IMR-90 (cell line): ENCODE measurements at regions not wholly inside any gene's neighbourhood (a gene's known extent, or its start where the extent isn't known, plus 50 kb on each side); places are given as distances from the start of the nearest gene placed in this dataset.

ENCODE experiments used
- ATAC-seq: fragments of 200-7000 bp; cut with Tn5 transposase; 2 replicates; pipeline ENCODE4 v1.9.1; 2020; ENCODE audit warnings: low read depth, mild to moderate bottlenecking, moderate library complexity
- BruUV-seq: library from RNA; stranded (reverse); fragments of 400-500 nt; replicated peaks from 2 replicates; lab custom pipeline; 2021; lab: Mats Ljungman, UMichigan
- CTCF ChIA-PET: fragments of 300-600 bp; formaldehyde crosslinking; extraction: SDS; loops from one replicate; lab custom pipeline; 2021; ENCODE audit warnings: antibody characterized with exemption; lab: Yijun Ruan, JAX
- POLR2A ChIA-PET: fragments of 300-600 bp; sonication (Branson Sonifier 250); formaldehyde crosslinking; loops from one replicate; lab custom pipeline; 2022; ENCODE audit warnings: antibody characterized with exemption; ENCODE audit not compliant: unreplicated experiment; lab: Charles Lee
- DNase-seq: peaks from one replicate; pipeline ENCODE4 v3.0.0; 2013
- H2AFZ ChIP-seq: replicated peaks from 2 replicates; pipeline ENCODE3; 2013; ENCODE audit warnings: low read length, mild to moderate bottlenecking; ENCODE audit not compliant: poor library complexity
- H2AK5ac ChIP-seq: 2 replicates; pipeline ENCODE4 v1.6.1; 2013; ENCODE audit warnings: low read depth, low read length, inconsistent platforms
- H2AK9ac ChIP-seq: replicated peaks from 2 replicates; pipeline ENCODE3; 2013; ENCODE audit warnings: mild to moderate bottlenecking, low read depth, low read length, moderate library complexity; ENCODE audit not compliant: poor library complexity
- H2BK120ac ChIP-seq: 2 replicates; pipeline ENCODE4 v1.6.1; 2013; ENCODE audit warnings: low read depth, low read length, inconsistent platforms
- H2BK15ac ChIP-seq: 3 replicates; pipeline ENCODE4 v1.6.1; 2013; ENCODE audit warnings: low read depth, low read length, inconsistent platforms
- H2BK20ac ChIP-seq: 2 replicates; pipeline ENCODE4 v1.6.1; 2013; ENCODE audit warnings: low read depth, mild to moderate bottlenecking, inconsistent platforms, low read length, moderate library complexity
- H2BK5ac ChIP-seq: 2 replicates; pipeline ENCODE4 v1.6.1; 2013; ENCODE audit warnings: mild to moderate bottlenecking, low read depth, low read length, inconsistent platforms; ENCODE audit not compliant: poor library complexity, severe bottlenecking
- H3K14ac ChIP-seq: replicated peaks from 2 replicates; pipeline ENCODE4 v1.6.1; 2013; ENCODE audit warnings: low read depth, low read length, inconsistent platforms
- H3K18ac ChIP-seq: 2 replicates; pipeline ENCODE4 v1.6.1; 2013; ENCODE audit warnings: low read depth, low read length, control low read depth
- H3K23ac ChIP-seq: 2 replicates; pipeline ENCODE4 v1.6.1; 2013; ENCODE audit warnings: low read depth, low read length, inconsistent platforms
- H3K27ac ChIP-seq: 2 replicates; pipeline ENCODE4 v1.5.1; 2013; ENCODE audit warnings: mild to moderate bottlenecking, control low read depth, low read length; ENCODE audit not compliant: insufficient read depth
- H3K27me3 ChIP-seq: 2 replicates; pipeline ENCODE4 v1.6.1; 2013; ENCODE audit warnings: low read length; ENCODE audit not compliant: control insufficient read depth, insufficient read depth
- H3K36me3 ChIP-seq: 2 replicates; pipeline ENCODE4 v1.6.1; 2013; ENCODE audit warnings: low read length, mixed read lengths; ENCODE audit not compliant: control insufficient read depth, insufficient read depth
- H3K4ac ChIP-seq: 2 replicates; pipeline ENCODE4 v1.6.1; 2013; ENCODE audit warnings: low read depth, low read length, inconsistent platforms
- H3K4me1 ChIP-seq: 2 replicates; pipeline ENCODE4 v1.6.1; 2013; ENCODE audit warnings: low read length, mixed read lengths; ENCODE audit not compliant: control insufficient read depth, insufficient read depth
- H3K4me2 ChIP-seq: 2 replicates; pipeline ENCODE4 v1.6.1; 2013; ENCODE audit warnings: low read depth, mild to moderate bottlenecking, control low read depth, low read length, moderate library complexity
- H3K4me3 ChIP-seq: 2 replicates; pipeline ENCODE4 v1.5.1; 2013; ENCODE audit warnings: low read depth, mild to moderate bottlenecking, control low read depth, low read length, moderate library complexity; ENCODE audit not compliant: insufficient read depth
- H3K56ac ChIP-seq: 2 replicates; pipeline ENCODE4 v1.6.1; 2013; ENCODE audit warnings: low read length, inconsistent platforms; ENCODE audit not compliant: insufficient read depth; ENCODE audit errors: extremely low read depth
- H3K79me1 ChIP-seq, 2 experiments: 2 replicates each; pipeline ENCODE4 v1.6.1; 2013; ENCODE audit warnings: low read length in 2 of 2, inconsistent platforms in 1 of 2, low read depth in 1 of 2
- H3K9ac ChIP-seq: 2 replicates; pipeline ENCODE4 v1.6.1; 2013; ENCODE audit warnings: low read depth, low read length, control low read depth
- H3K9me1 ChIP-seq: 2 replicates; pipeline ENCODE4 v1.6.1; 2013; ENCODE audit warnings: low read length, inconsistent platforms; ENCODE audit not compliant: insufficient read depth
- H3K9me3 ChIP-seq: 2 replicates; pipeline ENCODE4 v1.6.1; 2013; ENCODE audit warnings: low read length; ENCODE audit not compliant: control insufficient read depth, insufficient read depth
- H4K20me1 ChIP-seq: 2 replicates; pipeline ENCODE4 v1.6.1; 2013; ENCODE audit warnings: low read length, inconsistent platforms; ENCODE audit not compliant: insufficient read depth
- H4K5ac ChIP-seq: 2 replicates; pipeline ENCODE4 v1.6.1; 2013; ENCODE audit warnings: mild to moderate bottlenecking, low read depth, low read length, control low read depth
- H4K8ac ChIP-seq, 2 experiments: 2 replicates each; pipeline ENCODE4 v1.6.1; 2013; ENCODE audit warnings: low read depth in 2 of 2, low read length in 2 of 2, control low read depth in 1 of 2, inconsistent platforms in 1 of 2
- H4K91ac ChIP-seq: 2 replicates; pipeline ENCODE4 v1.6.1; 2013; ENCODE audit warnings: low read depth, low read length, inconsistent platforms; ENCODE audit not compliant: insufficient read depth
- CHD1 ChIP-seq: IDR thresholded peaks from 2 replicates; pipeline ENCODE4 v1.6.1; 2012; ENCODE audit warnings: low read depth, low read length, improper control_type of control experiment
- MXI1 ChIP-seq: IDR thresholded peaks from 2 replicates; pipeline ENCODE4 v1.6.1; 2012; ENCODE audit warnings: low read depth, mild to moderate bottlenecking, low read length, moderate library complexity, borderline replicate concordance
- WGBS, 2 experiments: methylation state at CpG; one replicate each; pipeline versions ENCODE4 v1.1.5 to v1.1.7; 2013; ENCODE audit warnings: missing lambda C conversion rate in 2 of 2; ENCODE audit not compliant: insufficient read length in 1 of 2; ENCODE audit errors: extremely low coverage in 2 of 2; 5-methylcytosine and 5-hydroxymethylcytosine counted together
- dilution Hi-C: fragments of 300-500 bp; cut with HindIII; formaldehyde crosslinking; loops from one replicate; pipeline ENCODE4 v1.14.3; 2018; ENCODE audit warnings: low sequenced_read_pairs; ENCODE audit not compliant: unreplicated experiment
- in situ Hi-C: fragments of 300-500 bp; cut with MboI; formaldehyde crosslinking; loops from 3 replicates; pipeline ENCODE4 v1.14.3; 2019; ENCODE audit warnings: low sequenced_read_pairs, inconsistent platforms, mixed read lengths
- intact Hi-C: fragments of 100-400 bp; cut with micrococcal nuclease; formaldehyde crosslinking; loops from 2 replicates; pipeline ENCODE4 v1.10.0; 2022

- CTCF ChIA-PET: no interaction called here
Observed at GRCh38 chr9:120014796-120015195, 565.2 kb downstream of the CDK5RAP2 start.

More at GRCh38 chr9:120014796-120015195, 565.2 kb downstream of the CDK5RAP2 start:
- Histone ChIP-seq H2BK20ac (no peak overlapping the region), H4K5ac (no peak overlapping the region), H3K23ac (no peak overlapping the region), H2AFZ (no peak overlapping the region), H3K18ac (no peak overlapping the region), H3K4me2 (no peak overlapping the region), H3K56ac (no peak overlapping the region), H2AK9ac (no peak overlapping the region), H2AK5ac (no peak overlapping the region), H3K9me1 (no peaks in the 10 kb centered on the region), H2BK120ac (no peak overlapping the region), H3K79me1 (no peaks in the 10 kb centered on the region), H4K20me1 (no peaks in the 10 kb centered on the region), H3K27ac (no peak overlapping the region), H3K4ac (no peak overlapping the region), H2BK15ac (no peak overlapping the region), H2BK5ac (no peak overlapping the region), H4K91ac (no peak overlapping the region), H3K4me3 (no peak overlapping the region), H3K36me3 (no peaks in the 10 kb centered on the region), H3K14ac (no peak overlapping the region), H3K27me3 (no peaks in the 10 kb centered on the region), H3K9me3 (no peaks in the 10 kb centered on the region), H4K8ac (no peak overlapping the region), H3K9ac (no peak overlapping the region), H3K4me1 (no peaks in the 10 kb centered on the region)
- ATAC-seq (no peak), DNase-seq (no peak)
- 85% methylated on average over 6 of the region's 7 CpGs; no CpG with 5 or more reads in 1 of the 2 experiments for WGBS, 2 experiments
- no TSS peak for BruUV-seq
- in situ Hi-C loops: no loop called here
- POLR2A ChIA-PET: no interaction called here
- dilution Hi-C loops: no loop called here
- intact Hi-C loops: no loop called here
- TF ChIP-seq MXI1 (no peak), CHD1 (no peak)
